K562 (cell line): ENCODE measurements at regions not wholly inside any gene's neighbourhood (a gene's known extent, or its start where the extent isn't known, plus 50 kb on each side); places are given as distances from the start of the nearest gene placed in this dataset. TPM values are rescaled to one million over a fixed set of nuclear protein-coding genes. Genes with fewer than 3 reads are reported as not detected.

ENCODE experiments used
- small RNA-seq: library from RNA; depleted of rRNA; stranded (forward); fragments of <200 nt; gene quantifications from one replicate; pipeline ENCODE3, GENCODE V24; 2014

Small RNA genes lying in the stretch of these regions (small RNA-seq; reads per million reads assigned to genes)
- gene RF00019: not detected
